ENCODE measurements at regions not wholly inside any gene's neighbourhood (a gene's known extent, or its start where the extent isn't known, plus 50 kb on each side); places are given as distances from the start of the nearest gene placed in this dataset.

DNA sequence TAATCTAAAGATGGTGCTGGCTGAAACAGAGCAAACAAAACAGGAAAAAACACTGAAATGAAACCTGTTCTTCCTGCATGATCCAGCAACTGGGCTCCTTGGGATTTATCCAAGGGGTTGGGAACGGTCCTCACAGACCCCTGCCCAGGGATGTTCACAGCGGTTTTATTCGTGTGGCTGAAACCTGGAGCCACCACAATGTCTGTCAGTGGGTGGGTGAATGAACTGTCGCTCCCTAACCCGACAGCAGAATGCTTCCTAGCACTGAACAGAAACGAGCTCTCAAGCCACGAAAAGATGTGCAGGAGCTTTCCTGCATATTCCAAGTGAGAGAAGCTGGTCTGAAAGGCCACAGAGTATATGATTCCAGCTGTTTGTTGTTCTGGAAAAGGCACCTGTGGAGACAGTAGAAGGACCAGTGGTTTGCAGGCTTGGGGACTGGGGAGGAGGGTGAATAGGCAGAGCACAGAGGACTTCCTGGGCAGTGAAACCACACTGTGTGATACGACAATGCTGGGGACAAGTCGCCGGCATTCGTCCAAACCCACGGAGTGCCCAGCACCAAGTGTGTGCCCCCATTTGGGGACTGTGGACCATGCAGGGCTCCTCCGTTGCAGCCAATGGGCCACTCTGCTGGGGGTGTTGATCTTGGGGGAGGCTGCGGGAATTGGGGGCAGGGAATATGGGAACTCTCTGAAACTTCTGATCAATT is 73.9 kb downstream of the TEX29 start:
- no peak for DNase-seq (ENCODE audit: low read depth in 3 of 3)

GRCh38 chr13:111395511-111396393 is 75.3 kb downstream of the TEX29 start:
- no peak for DNase-seq (ENCODE audit: low read depth in 3 of 3)

DNA sequence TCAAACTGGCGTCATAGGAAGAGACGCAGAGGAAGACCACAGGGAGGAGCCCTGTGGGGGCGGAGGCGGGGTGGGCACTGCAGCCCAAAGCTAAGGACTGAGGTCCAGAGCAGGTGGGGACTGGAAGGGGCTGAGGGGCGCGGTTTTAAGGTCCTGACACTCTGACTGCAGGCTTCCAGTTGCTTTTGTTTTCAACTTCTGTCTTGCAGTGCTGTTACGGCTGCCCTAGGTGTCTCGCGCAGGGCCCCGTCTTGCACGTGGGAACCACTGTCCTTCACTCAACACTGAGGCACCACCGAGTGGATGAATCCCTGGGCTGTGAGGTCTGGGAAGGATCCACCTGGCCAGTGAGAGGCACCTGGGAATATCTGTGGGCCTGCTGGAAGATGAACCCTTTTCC is 76.0 kb downstream of the TEX29 start:
- no peak for DNase-seq (ENCODE audit: low read depth in 3 of 3)

DNA sequence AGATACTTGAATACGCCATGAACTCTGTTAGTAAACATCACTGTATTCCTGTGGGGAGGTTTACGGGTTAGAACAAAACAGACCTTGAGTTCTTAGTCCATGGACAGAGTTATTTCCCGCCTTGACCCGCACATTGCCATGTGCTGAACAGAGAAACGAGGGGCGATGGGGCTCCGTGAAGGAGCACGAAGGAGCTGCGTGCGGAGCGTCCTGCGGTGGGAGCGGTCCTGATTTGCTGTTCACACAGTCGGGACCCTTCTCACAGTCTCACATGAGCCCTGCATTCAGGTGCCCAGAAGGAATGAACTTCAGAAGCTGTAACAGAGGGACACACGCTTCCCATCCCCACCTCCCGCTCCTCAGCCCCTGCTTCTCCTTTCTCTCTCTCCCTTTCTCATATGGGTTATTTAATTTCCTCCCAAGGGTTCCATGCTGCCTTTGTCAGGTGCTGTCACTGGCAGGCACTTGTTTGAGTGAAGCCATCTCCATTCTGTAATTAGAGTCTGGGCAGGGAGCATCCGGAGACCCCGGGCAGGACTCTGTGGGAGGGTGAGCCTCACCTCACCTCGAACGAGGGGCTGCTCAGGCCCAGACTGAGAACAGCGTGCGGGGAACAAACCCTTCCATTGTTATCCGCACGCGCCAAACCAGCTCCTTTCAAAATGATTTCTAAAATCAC is 76.9 kb downstream of the TEX29 start:
- DNase-seq (ENCODE audit: low read depth in 3 of 3) = no peak

DNA sequence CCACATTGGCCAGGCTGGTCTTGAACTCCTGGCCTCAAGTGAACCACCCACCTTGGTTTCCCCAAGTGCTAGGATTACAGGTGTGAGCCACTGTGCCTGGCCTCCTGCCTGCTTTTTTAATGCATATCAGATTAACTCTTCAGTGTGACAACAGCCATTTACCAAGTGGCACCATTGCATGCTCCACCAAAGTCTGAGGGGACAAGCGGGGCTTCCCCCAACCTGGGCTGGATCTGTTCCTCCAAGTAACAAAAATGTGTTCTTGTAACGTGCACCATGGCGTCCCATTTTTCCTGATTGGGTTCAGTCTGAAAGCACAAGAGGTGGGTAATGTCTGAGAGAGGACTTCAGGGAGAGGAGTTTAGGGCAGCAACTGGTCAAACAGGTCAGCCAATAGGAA is 77.8 kb downstream of the TEX29 start:
- DNase-seq (ENCODE audit: low read depth in 3 of 3) = no peak

GRCh38 chr13:111398715-111399299 is 78.4 kb downstream of the TEX29 start:
- DNase-seq (ENCODE audit: low read depth in 3 of 3) = no peak

DNA sequence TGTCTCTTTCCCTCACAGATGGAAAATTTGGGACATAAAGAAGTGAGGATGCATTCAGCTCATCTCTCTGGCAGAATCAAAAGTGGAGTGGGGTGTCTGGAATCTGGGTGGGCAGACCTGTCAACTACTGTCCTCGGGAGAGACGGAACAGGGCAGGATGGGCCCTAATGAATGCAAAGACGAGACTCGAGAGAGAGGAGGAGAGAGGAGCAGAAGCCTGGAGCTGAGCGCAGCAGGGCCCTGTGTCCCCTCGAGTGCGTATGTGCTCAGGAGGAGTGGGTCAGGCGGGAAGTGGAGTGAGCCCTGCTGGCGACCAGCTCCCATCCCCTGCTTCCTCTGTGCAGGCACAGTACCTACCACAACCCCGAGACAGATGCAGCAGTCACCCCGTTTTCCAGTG is 78.9 kb downstream of the TEX29 start:
- no peak for DNase-seq (ENCODE audit: low read depth in 3 of 3)

DNA sequence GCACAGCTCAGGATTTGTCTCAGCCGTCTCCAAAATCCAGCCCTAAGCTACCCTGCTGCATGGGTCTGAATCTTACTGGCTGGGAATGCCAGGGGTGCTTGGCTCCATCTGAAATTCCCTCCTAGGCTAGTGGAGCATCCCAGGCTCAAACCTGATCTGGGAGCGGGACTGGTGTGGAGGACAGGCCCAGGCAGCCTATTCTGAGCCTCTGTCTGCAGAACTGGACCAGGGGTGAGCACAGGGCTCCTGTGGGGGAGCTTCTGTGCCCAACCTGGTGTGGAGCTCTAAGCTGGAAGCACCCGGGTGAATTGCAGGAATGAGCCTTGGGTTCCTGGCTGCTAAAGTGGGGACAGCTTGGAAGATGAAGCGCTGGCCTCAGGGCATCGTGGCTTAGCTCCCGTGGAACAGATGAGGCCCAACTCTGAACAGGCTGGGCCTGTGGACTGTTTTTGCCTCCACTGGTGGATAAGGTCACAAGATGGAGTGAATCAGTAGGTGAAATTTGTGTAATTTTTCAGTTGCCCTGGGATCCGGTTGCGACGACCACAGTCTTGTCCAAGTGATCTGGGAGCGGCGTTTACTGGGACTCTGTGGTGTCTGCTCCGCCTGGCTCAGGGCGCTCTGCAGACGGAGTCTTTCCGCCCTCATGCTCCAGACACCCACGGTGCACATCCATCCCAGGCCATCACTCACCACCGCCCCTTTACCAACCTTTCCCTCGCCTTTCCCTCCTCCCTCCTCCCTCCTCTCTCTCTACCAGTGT is 79.5 kb downstream of the TEX29 start:
- no peak for DNase-seq (ENCODE audit: low read depth in 3 of 3)

- no peak for DNase-seq (ENCODE audit: low read depth in 3 of 3)
Measured at GRCh38 chr13:111401151-111401550, 80.7 kb downstream of the TEX29 start.

- no peak for DNase-seq (ENCODE audit: low read depth in 3 of 3)
Measured at GRCh38 chr13:111401755-111402154, 81.3 kb downstream of the TEX29 start.

DNA sequence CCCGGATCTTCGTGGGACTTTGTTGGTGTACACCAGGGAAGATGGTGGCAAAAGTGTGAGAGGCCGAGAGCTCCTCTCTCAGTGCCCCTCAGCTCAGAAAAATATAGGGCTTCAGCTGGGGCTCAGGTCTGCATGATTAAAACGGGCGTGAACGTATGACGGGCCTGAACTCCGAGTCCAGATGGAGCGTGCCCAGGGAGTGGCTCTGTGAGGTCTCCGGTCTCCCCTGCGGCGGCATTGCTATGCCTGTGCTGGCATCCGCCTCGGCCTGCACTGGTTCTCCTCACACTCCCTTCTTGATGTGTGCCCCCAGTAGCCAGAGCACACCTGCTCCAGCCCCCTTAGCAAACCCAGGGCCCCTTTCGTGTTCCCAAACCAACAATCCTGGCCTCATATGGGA is 82.0 kb downstream of the TEX29 start:
- DNase-seq (ENCODE audit: low read depth in 3 of 3) = no peak

DNA sequence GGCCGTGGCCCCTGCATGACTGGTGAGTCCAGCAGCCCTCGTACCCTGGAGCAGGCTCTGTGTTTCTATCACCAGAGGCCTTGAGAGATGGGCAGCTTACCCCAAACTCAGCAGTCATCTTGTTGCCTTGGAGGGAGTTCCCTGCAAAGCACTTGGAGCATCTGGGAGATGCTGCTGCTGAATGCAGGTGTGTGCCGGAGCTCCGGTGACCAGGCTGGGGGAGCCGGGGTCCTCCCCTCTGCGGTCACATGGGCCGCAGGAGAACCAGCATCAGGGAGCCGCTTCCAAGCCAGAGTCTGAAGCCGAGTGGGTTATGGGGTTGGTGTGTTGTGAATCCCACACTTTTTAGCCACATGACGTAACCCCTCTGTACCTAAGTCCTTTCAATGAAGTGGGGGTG is 82.8 kb downstream of the TEX29 start:
- no peak for DNase-seq (ENCODE audit: low read depth in 3 of 3)

GRCh38 chr13:111404746-111405145 is 84.3 kb downstream of the TEX29 start:
- no peak for DNase-seq (ENCODE audit: low read depth in 3 of 3)

DNA sequence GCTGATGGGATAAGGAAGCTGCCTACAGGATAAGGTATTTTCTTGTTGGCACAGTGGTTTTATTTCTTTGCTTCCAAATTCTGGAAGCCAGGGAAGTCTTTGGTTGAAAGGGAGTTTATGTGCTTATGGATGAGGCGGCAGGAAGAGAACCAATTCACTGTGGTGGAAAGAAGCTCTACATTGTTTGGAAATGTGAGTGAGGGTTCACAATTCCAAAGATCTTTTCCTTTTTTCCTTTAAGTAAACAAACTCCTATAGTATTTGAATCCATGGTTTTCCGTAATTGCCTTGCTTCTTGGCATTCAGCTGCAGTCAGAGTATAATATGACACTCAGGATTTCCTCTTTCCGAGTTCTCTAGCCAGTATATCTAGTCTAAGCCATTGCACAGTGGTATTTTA is 86.2 kb downstream of the TEX29 start:
- no peak for DNase-seq (ENCODE audit: low read depth in 3 of 3)

DNA sequence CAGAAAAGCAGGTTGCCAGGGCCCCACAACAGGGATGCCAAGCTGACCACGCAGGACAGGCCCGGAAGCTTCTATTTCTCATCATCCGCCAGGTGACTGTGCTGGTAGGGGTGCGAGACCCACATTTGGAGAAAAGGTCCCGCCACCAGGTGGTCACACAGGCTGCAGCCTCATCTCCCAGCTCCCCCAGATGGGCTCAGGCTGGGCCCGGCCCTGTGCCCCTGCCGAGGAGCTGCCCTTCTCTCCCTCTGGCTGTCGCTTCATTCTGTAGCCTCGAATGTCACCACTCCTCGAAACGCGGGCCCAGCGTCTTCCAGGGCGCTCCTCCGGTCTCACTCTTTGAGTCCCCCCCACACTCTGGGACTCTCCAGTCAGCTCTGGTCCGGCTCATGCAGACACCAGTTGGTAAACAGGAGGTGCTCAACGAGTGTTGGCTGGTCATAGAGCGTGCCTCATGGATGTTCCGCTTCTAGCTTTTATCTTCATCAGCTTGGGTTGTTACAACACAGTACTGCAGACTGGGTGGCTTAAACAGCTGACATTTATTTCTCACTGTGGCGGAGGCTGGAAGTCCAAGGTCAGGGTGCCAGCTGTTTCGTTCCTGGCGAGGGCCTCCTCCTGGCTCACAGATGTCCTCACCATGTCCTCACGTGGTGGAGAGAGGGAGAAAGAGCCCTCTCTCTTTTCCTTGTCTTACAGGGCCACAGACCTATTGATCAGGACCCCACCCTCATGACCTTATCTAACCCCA is 87.1 kb downstream of the TEX29 start:
- DNase-seq (ENCODE audit: low read depth in 3 of 3) = no peak

DNA sequence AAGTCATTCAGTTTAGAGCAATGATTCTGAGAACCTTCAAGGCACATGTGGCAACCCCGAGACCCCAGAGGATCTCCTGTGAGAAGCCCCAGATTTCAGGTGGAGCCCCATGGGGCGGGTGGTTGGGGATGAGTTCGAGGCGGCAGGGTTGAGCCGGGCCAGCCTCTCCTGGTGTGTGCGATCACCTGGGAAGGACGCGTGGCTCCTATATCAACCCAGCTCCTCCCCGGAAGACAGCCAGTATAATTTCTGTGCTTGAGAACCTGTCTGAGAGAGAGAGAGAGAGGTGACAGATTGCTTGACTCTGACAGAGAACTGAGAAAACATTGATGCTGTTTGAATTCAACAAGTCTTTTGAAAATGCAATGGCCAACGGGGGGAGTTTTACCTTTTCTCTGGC is 89.0 kb downstream of the TEX29 start:
- DNase-seq (ENCODE audit: low read depth in 3 of 3) = no peak

DNA sequence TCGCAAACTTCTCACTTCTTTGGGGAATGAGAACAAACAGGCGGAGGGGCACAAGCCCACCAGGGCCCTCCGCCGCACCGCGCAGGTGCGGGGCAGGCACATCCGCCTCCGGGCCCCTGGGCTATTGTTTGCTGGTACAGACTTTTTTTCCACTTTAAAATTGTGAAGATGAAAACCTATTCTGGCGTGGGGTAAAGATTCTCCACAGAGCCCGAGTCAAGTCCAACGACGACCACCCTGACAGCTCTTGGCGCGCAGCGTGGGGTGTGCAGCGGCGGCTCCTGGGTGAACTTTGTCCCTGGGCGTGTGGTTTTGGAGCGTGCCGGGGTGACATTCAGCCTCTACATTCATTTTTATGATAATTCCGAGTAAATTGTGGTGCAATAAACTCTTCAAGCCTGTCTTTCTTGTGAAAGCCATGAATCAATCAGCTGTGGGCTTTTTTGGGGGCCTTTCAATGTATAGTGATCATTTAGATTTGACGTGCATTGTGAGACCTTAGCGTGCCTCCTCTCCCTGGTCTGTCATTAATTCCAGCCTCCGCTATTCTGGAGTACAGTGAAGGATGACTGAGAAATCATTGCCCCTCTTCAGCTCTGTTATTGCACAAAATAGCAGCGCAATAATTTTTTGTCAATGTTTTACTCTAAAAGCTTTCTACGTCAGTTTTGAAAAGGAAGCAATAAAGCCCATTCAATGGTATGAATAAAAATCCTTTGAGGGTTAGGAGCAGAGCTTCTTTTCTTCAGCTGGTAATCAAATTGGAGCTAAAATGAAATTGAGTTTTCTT is 90.0 kb downstream of the TEX29 start:
- DNase-seq (ENCODE audit: low read depth in 3 of 3) = no peak

DNA sequence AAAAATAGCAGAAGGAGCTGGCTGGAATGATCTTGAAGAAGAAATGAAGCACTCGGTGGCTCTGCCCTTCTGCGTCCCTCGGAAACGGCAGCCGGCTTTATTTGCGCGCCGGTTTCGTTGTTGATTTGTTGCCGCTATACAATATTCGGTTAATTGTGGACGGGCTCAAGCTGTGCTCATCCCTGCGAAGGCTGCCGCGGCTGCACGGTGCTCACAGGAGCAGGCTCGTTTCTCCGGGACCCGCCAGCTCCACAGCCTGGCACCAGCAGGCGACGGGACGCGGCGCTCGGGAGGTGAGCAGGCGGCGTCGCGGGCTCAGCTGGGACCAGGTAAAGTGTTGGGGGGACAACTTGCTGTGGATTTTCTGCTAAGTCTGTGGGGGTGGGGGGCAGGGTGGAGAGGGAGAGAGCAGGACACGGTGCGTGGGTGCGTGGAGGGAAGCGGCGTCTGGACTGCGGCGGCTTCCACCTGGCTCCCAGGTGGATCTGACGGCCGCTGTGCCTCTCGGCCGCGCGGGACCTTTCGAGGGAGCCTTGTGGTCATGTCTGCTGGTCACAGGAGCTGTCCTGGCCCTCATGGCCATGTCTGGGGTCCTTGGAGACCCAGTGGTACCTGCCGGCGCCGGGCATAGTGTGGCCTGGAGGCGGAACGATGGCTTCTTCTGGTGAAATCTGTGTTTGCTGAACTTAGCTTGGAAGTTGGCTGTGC is 90.9 kb downstream of the TEX29 start:
- no peak for DNase-seq (ENCODE audit: low read depth in 3 of 3)

DNA sequence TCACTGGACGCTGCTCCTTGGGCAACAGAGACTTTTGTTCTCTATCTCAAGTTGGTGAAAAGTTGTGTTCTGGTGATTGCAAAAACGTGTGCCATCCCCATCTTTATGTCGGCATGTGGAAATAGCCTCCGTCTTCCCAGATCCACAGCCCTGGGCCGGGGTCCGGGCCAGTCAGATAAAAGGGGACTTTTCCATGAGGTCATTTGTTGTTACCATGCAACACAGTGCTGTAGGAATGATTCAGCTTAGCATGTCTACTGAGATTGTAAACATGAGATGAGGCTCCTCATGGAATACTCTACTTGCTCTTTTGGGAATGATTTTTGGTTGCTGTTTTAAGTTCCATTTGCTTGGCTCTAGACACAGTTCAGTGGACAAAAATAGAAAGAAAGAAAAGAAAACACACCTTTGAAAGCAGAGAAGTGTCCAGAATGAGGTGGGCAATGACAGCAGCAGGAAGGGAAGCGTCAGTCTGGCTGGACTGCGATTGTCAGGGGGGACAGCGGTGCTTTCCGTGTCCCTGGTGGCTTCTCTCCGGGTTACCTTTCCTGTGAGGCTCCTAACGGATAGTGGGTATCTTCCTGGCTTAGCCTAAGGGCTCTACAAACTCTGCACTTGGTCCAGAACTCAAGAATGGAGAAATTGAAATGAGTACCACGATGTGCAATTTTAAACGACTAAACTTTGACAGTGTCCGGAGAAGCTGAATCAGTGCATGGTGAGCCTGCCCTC is 91.6 kb downstream of the TEX29 start:
- no peak for DNase-seq (ENCODE audit: low read depth in 3 of 3)
